ENCODE measurements at regions not wholly inside any gene's neighbourhood (a gene's known extent, or its start where the extent isn't known, plus 50 kb on each side); places are given as distances from the start of the nearest gene placed in this dataset.

GRCh38 chr4:15148199-15148598 lies 145.9 kb downstream of the CPEB2 start:
- TF ChIP-seq TAF1 (IDR thresholded peaks at IDR 0.05; ENCODE audit: low read depth), result no peak
- TF ChIP-seq REST (IDR thresholded peaks at IDR 0.05; ENCODE audit: low read depth), result no peak
- TF ChIP-seq MAX (IDR thresholded peaks at IDR 0.05), result no peak
- no peak for TF ChIP-seq EP300 (IDR thresholded peaks at IDR 0.05; ENCODE audit: borderline replicate concordance)
- no peak for TF ChIP-seq YY1 (IDR thresholded peaks at IDR 0.05; ENCODE audit: low read depth)

All from Ishikawa (cell line).